ENCODE measurements at regions not wholly inside any gene's neighbourhood (a gene's known extent, or its start where the extent isn't known, plus 50 kb on each side); places are given as distances from the start of the nearest gene placed in this dataset.

DNA sequence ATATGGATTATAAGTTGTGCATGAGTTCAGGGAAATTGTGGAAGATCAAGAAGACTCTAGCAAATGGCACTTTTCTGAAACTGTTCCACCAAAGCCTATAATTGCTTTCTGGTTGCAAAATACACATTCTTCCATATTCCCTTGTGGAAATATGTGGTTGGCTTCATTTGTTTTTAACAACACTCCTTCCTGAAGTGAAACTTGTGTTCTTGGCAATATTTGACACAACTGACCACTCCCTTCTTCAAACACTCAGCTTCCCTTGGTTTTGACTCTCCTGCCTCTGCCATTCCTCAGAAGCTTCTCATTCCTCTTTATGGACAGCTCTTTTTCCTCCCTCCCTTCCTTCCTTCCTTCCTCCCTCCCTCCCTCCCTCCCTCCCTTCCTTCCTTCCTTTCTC lies 192.3 kb downstream of the PMAIP1 start:
- Histone ChIP-seq H3K9me3 (no peaks in the 10 kb centered on the region), H3K27ac (no peak overlapping the region), H3K4me1 (no peaks in the 10 kb centered on the region), H3K36me3 (no peaks in the 10 kb centered on the region), H3K4me3 (no peak overlapping the region), H3K27me3 (no peaks in the 10 kb centered on the region)
- no peak for DNase-seq (ENCODE audit: extremely low spot score in 2 of 2)
- intact Hi-C loops (cut with DNase I) = no loop called here
- TF ChIP-seq, protein P1, sequence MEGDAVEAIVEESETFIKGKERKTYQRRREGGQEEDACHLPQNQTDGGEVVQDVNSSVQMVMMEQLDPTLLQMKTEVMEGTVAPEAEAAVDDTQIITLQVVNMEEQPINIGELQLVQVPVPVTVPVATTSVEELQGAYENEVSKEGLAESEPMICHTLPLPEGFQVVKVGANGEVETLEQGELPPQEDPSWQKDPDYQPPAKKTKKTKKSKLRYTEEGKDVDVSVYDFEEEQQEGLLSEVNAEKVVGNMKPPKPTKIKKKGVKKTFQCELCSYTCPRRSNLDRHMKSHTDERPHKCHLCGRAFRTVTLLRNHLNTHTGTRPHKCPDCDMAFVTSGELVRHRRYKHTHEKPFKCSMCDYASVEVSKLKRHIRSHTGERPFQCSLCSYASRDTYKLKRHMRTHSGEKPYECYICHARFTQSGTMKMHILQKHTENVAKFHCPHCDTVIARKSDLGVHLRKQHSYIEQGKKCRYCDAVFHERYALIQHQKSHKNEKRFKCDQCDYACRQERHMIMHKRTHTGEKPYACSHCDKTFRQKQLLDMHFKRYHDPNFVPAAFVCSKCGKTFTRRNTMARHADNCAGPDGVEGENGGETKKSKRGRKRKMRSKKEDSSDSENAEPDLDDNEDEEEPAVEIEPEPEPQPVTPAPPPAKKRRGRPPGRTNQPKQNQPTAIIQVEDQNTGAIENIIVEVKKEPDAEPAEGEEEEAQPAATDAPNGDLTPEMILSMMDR (IDR thresholded peaks at IDR 0.05) = no peak

DNA sequence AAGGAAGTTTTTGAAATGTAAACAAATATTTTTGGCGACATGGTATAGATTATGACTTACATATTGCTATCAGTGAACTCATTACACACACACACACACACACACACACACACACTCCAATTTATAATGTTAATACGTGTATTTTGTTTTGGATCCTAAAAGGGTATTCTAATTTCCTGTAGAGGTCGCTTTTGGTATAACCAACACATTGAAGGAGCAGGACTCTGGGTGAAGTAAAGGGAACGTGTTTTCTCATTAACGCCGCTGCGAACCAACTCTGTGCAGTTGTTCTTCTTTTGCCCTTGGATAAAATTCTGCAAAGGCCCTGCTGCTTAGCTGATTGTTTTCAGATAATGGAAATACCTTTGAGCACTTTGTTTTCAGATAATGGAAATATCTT lies 190.4 kb downstream of the PMAIP1 start:
- TF ChIP-seq, protein P1 (IDR thresholded peaks at IDR 0.05) = no peak
- TF ChIP-seq POLR2A (IDR thresholded peaks at IDR 0.05) (no peak), POLR2AphosphoS5 (IDR thresholded peaks at IDR 0.05; ENCODE audit: insufficient read depth in 1 of 2, low read depth in 1 of 2) (no peak)
- Histone ChIP-seq H3K4me1 (no peaks in the 10 kb centered on the region), H3K4me3 (no peak overlapping the region), H3K36me3 (no peaks in the 10 kb centered on the region), H3K9me3 (no peaks in the 10 kb centered on the region), H3K27ac (no peak overlapping the region), H3K27me3 (no peaks in the 10 kb centered on the region)
- no peak for DNase-seq (ENCODE audit: extremely low spot score in 2 of 2)
- intact Hi-C loops (cut with DNase I) = no loop called here

DNA sequence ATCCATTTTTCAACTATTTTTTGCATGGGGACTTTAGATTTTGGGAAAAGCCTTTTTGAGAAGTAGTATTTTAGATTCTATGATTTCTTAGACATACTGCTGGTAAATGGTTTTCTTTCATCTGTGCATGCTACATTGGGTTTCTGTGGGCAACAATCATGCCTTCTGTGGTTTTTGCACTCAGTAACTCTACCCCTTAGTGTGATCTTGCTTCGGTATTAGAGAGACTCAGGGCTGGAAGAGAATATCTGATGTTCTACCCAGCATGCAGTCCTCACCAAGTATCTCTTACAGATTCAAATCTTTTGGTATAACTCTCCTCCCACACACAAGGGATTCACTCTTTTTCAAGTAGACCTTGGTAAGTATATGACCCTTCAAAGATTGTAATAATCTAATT lies 183.0 kb downstream of the PMAIP1 start:
- no peak overlapping the region for H3K4me3 ChIP-seq
- no peaks in the 10 kb centered on the region for H3K27me3 ChIP-seq
- H3K9me3 ChIP-seq = no peaks in the 10 kb centered on the region
- no peak for DNase-seq (ENCODE audit: extremely low spot score in 2 of 2)
- H3K27ac ChIP-seq = no peak overlapping the region
- TF ChIP-seq POLR2A (IDR thresholded peaks at IDR 0.05) = no peak
- TF ChIP-seq POLR2AphosphoS5 (IDR thresholded peaks at IDR 0.05; ENCODE audit: insufficient read depth in 1 of 2, low read depth in 1 of 2) = no peak
- TF ChIP-seq, protein P1 (IDR thresholded peaks at IDR 0.05) = no peak
- intact Hi-C loops (cut with DNase I) = no loop called here
- H3K36me3 ChIP-seq = no peaks in the 10 kb centered on the region
- H3K4me1 ChIP-seq = no peaks in the 10 kb centered on the region

DNA sequence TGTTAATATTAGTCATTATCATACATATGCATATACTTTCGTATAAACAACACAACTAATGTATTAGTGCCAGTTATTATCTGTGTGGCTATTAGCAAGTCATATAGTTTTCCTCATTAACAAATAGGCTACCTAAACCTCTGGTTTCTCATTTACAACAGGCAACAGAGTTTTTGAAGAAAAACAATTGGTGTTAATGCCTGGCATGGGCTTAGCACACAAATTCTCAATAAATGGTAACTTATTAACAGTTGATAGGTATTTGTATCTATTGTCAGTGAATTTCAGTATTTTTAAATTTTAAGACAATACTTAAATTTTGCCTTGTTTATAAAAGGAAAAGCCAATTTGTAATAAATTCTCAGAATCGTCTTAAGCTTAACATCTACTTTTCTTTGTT lies 182.5 kb downstream of the PMAIP1 start:
- H3K4me1 ChIP-seq = no peaks in the 10 kb centered on the region
- H3K4me3 ChIP-seq = no peak overlapping the region
- no peaks in the 10 kb centered on the region for H3K9me3 ChIP-seq
- H3K27ac ChIP-seq = no peak overlapping the region
- intact Hi-C loops (cut with DNase I) = no loop called here
- H3K36me3 ChIP-seq = no peaks in the 10 kb centered on the region
- H3K27me3 ChIP-seq = no peaks in the 10 kb centered on the region
- DNase-seq (ENCODE audit: extremely low spot score in 2 of 2) = no peak
- TF ChIP-seq, protein P1 (IDR thresholded peaks at IDR 0.05) = no peak
- TF ChIP-seq POLR2AphosphoS5 (IDR thresholded peaks at IDR 0.05; ENCODE audit: insufficient read depth in 1 of 2, low read depth in 1 of 2) (no peak), POLR2A (IDR thresholded peaks at IDR 0.05) (no peak)

DNA sequence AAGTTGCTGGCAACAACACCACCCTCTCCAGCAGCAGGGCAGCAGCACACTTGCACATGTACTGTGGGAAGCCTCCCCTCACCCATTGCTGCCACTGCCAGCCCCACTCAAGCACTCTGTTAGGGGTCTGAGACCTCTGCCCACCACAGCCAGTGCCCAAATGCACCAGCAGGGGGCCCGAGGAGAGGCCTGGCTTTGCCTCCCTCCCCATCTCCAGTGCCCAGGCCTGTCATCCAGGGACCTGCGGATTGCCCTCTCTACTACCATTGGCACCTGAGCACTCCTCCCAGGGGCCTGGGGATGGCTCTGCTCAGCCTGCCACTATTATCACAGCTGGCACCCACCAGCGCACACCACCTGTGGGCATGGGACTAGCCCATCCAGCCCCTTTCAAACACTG lies 175.7 kb downstream of the PMAIP1 start:
- no peaks in the 10 kb centered on the region for H3K36me3 ChIP-seq
- TF ChIP-seq POLR2AphosphoS5 (IDR thresholded peaks at IDR 0.05; ENCODE audit: insufficient read depth in 1 of 2, low read depth in 1 of 2) (no peak), POLR2A (IDR thresholded peaks at IDR 0.05) (no peak)
- TF ChIP-seq, protein P1 (IDR thresholded peaks at IDR 0.05) = no peak
- no peak overlapping the region for H3K4me3 ChIP-seq
- DNase-seq (ENCODE audit: extremely low spot score in 2 of 2) = no peak
- no peaks in the 10 kb centered on the region for H3K4me1 ChIP-seq
- no peak overlapping the region for H3K27ac ChIP-seq
- no peaks in the 10 kb centered on the region for H3K9me3 ChIP-seq
- intact Hi-C loops (cut with DNase I) = no loop called here
- H3K27me3 ChIP-seq = no peaks in the 10 kb centered on the region

All from vagina (tissue), 2 donors.